Uterus (tissue), 2 donors: ENCODE measurements at regions not wholly inside any gene's neighbourhood (a gene's known extent, or its start where the extent isn't known, plus 50 kb on each side); places are given as distances from the start of the nearest gene placed in this dataset.

Source experiments
- POLR2A ChIP-seq, 2 donors: fragments of 450-650 bp; IDR thresholded peaks; one replicate each; pipeline ENCODE4 v1.6.1; 2016; ENCODE audit warnings: antibody characterized with exemption in 2 of 2, mild to moderate bottlenecking in 1 of 2, moderate library complexity in 1 of 2
- TF ChIP-seq, protein P1 (sequence below), 4 experiments: fragments of 200-600 bp in 2 of 4; fragments of 450-650 bp in 2 of 4; sonication (generic) in 2 of 4; IDR thresholded peaks; one replicate each; pipeline ENCODE4 v1.5.1; 2016 to 2019; ENCODE audit warnings: antibody characterized with exemption in 4 of 4, mild to moderate bottlenecking in 2 of 4, moderate library complexity in 1 of 4

- TF ChIP-seq, protein P1, sequence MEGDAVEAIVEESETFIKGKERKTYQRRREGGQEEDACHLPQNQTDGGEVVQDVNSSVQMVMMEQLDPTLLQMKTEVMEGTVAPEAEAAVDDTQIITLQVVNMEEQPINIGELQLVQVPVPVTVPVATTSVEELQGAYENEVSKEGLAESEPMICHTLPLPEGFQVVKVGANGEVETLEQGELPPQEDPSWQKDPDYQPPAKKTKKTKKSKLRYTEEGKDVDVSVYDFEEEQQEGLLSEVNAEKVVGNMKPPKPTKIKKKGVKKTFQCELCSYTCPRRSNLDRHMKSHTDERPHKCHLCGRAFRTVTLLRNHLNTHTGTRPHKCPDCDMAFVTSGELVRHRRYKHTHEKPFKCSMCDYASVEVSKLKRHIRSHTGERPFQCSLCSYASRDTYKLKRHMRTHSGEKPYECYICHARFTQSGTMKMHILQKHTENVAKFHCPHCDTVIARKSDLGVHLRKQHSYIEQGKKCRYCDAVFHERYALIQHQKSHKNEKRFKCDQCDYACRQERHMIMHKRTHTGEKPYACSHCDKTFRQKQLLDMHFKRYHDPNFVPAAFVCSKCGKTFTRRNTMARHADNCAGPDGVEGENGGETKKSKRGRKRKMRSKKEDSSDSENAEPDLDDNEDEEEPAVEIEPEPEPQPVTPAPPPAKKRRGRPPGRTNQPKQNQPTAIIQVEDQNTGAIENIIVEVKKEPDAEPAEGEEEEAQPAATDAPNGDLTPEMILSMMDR (IDR thresholded peaks at IDR 0.05), result no peak
- TF ChIP-seq POLR2A (IDR thresholded peaks at IDR 0.05), result peak; percentile 24 to 41
Observed at GRCh38 chr20:50286609-50287008, 96.0 kb downstream of the CEBPB start.
